GM19238 (cell line): ENCODE measurements at regions not wholly inside any gene's neighbourhood (a gene's known extent, or its start where the extent isn't known, plus 50 kb on each side); places are given as distances from the start of the nearest gene placed in this dataset.

Experiments used
- DNase-seq: peaks from one replicate; pipeline ENCODE4 v3.0.0; 2011; ENCODE audit warnings: low spot score; ENCODE audit not compliant: insufficient read length

GRCh38 chr2:6580982-6581381 lies 284.7 kb downstream of the CMPK2 start:
- DNase-seq = no peak

GRCh38 chr2:6589150-6589549 lies 276.6 kb downstream of the CMPK2 start:
- no peak for DNase-seq

- DNase-seq = no peak
Observed at GRCh38 chr2:6590442-6590841, 275.3 kb downstream of the CMPK2 start.

DNA sequence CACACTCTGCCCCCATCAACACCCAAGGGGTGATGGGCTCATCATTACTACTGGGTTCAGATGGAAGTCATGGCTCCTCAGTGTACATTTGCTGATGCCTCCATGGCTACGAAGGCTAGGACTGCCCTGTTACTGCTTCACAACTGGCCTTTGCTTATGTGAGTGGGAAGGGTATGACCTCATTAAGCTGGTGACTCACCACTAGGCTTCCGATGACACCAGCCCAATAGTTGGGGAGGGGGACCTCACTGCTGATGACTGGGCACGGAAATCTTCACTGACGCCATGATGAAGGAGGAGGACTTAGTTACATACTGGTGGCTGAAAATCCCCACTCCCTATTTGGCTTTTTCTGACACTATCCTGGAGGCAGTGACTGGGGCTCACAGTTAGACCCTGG lies 263.2 kb downstream of the CMPK2 start:
- no peak for DNase-seq

GRCh38 chr2:6605836-6606505 lies 259.7 kb downstream of the CMPK2 start:
- DNase-seq = no peak

DNA sequence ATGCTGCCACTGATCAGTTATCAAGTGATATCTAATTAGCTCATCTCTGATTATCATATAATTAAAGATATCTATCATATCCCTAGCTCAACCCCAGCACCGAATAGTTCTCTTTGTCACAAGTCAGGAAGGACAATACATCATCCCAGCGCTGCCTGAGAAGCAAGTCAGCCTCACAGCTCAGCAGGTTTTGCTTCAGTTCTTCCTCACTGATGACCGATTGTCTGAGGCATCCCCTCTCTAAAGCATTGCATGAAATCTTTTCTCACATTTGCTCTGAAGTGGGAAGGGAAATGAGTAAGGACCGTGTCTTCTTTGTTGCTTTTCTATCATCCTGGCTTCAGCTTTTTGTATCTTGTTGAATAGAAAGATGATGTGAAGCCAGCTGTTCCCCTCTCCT lies 247.9 kb downstream of the CMPK2 start:
- no peak for DNase-seq

GRCh38 chr2:6618201-6618600 lies 247.5 kb downstream of the CMPK2 start:
- no peak for DNase-seq

DNA sequence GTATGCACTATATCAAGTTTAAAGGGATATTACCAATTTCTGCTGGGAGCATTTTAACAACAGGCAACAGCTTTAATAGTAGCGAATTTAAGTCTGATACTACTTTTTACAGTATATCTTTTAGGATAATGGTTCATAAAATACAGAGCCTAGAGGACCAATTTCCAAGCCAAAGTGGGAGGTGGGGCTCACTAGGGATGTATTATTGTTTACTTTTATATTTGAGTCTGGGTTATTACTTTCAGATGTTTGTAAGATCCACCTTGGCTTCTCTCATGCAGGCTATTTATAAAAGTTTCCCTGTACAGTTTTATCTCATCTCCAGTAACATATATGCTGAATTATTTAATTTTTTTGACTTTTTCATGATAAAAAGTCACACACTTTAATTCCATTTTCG lies 242.0 kb downstream of the CMPK2 start:
- DNase-seq = no peak

- DNase-seq = no peak
Observed at GRCh38 chr2:6626401-6627012, 239.2 kb downstream of the CMPK2 start.

DNA sequence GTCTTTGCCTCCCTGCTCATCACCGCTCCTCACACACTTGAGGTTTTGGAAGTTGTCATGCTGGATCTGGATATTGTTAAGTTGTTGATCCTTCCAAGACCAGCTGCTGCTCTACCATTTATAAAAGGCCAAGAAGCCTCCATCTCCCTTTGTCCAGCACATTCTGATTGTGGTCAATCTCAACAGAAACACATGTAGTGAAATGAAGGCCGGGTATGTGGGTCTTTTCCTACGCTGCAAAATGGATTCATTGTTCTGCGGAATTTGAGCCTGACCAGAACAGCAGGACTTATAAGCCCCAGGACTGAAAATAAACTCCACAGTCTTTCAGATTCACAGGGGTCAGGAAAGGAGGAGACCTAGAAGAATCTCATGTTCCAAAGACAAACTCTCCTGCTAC lies 238.4 kb downstream of the CMPK2 start:
- DNase-seq = no peak

- no peak for DNase-seq
Observed at GRCh38 chr2:6630209-6630608, 235.5 kb downstream of the CMPK2 start.

DNA sequence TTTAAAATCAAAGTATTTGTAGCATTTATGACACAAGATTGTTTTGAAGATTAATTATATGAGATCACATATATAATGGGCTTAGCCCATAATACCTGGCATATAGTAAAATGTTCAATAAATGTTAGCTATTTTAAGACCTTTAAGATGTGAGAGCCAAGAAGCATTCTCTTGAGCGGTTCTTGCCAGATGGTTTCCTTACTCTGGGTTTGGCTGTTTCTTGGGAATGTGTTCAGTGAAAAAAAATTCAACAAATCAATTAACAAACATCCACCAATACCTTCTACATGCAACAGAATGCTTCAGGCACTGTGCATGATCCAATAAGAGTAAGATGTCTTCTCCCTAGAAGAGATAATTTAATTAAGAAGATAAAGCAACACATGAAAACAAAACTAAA lies 230.4 kb downstream of the CMPK2 start:
- DNase-seq = no peak

GRCh38 chr2:6637330-6637729 lies 228.4 kb downstream of the CMPK2 start:
- DNase-seq = no peak

- DNase-seq = no peak
Observed at GRCh38 chr2:6639929-6640620, 225.6 kb downstream of the CMPK2 start.

DNA sequence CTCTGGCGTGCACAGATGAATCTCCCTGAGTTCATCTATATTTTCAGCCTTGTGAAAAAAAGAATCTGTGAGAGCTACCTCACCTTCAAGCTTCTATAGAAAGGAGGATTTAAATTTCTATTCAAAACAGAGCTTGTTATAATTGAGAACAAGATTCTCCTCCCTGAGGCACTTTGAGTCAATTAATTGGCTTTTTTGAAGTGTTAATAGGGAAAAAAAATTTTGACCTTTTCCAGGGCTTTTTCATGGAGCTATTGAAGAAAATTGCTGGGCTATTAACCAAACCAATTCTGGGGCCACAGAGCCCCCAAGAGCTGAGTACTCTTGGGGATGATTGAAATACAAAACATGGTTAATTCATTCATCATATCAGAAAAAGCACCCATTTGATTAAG lies 225.1 kb downstream of the CMPK2 start:
- DNase-seq = no peak

- no peak for DNase-seq
Observed at GRCh38 chr2:6641956-6642355, 223.8 kb downstream of the CMPK2 start.

- no peak for DNase-seq
Observed at GRCh38 chr2:6644261-6644660, 221.4 kb downstream of the CMPK2 start.

- DNase-seq = no peak
Observed at GRCh38 chr2:6645004-6645403, 220.7 kb downstream of the CMPK2 start.

- DNase-seq = no peak
Observed at GRCh38 chr2:6645672-6646071, 220.0 kb downstream of the CMPK2 start.

- DNase-seq = no peak
Observed at GRCh38 chr2:6647046-6647445, 218.7 kb downstream of the CMPK2 start.

- DNase-seq = no peak
Observed at GRCh38 chr2:6648596-6649247, 217.0 kb downstream of the CMPK2 start.

DNA sequence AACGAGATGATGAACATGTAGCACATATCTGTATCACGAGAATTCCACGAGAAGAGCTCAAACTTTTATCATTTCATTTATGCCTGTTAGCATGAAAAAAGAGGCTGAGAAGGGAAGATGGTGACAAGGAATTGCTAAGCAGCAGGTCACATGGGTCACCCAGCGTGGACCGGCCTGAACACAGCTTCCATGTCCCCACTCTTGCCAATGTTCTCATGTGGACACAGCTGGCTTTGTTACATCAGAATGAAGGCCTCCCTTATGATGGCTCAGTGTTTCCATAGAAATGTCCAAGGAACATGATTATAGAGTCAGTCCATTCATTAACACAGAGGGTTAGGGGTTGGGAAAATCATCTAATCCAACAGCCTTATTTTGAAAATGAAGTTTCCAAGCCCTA lies 215.4 kb downstream of the CMPK2 start:
- DNase-seq = no peak
